CD4-positive, alpha-beta T cell treated with Interleukin-15 for 4 hours (primary cell): ENCODE measurements at regions not wholly inside any gene's neighbourhood (a gene's known extent, or its start where the extent isn't known, plus 50 kb on each side); places are given as distances from the start of the nearest gene placed in this dataset.
"Not testable (repeated sequence)": the region's sequence is repeated elsewhere in the genome, so short reads cannot be mapped to it uniquely, and the experiment has no call there.

ENCODE experiments used
- DNase-seq: peaks from one replicate; pipeline ENCODE4 v3.0.0-alpha.2; 2020; ENCODE audit warnings: low spot score

GRCh38 chr6:9810727-9811126 is 604.1 kb downstream of the TFAP2A start:
- not testable (repeated sequence) for DNase-seq

DNA sequence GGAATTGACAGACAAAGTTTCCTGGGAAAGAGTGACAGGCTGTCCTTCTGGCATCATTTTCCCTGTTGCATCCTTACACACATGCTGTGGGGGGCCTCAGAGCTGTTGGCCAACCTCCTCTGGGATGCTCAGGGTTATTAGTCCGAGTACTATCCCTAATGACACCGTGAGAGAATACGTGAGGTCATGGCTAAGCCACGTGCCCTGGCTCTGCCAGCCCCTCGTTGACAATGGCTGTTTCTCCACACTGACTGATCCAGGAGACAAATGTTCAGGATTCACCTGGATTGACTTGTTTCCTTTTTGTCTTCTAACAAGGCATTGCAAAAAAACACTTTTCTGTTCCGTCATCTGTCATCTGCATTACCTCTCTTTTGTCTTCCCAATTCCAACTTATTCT is 604.6 kb downstream of the TFAP2A start:
- no peak for DNase-seq

- DNase-seq, result no peak
These were observed 608.7 kb downstream of the TFAP2A start for GRCh38 chr6:9806195-9806594.

DNA sequence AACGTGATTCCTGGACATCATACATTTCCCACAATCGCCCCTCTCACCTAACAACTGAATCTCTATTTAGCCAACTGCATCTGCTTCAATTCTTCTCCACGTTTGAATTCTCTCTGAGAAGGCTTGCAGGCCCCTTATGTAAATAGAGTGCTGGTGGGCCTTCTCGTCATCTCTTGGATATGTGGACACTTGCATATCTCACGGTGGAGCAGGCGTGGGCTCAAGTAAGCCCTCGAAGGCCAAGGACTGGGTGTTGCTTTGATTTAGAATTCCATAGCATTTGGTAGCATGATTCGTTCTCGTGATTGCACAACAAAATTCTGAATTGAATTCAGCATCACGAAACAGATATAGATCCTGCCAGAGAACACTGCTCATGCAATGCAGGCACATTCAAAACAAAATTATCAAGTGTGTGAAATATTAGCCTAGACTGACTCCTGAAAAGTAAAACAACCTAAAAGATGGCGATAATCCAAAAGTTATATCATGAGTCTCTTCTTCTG is 613.6 kb downstream of the TFAP2A start:
- DNase-seq, result no peak

DNA sequence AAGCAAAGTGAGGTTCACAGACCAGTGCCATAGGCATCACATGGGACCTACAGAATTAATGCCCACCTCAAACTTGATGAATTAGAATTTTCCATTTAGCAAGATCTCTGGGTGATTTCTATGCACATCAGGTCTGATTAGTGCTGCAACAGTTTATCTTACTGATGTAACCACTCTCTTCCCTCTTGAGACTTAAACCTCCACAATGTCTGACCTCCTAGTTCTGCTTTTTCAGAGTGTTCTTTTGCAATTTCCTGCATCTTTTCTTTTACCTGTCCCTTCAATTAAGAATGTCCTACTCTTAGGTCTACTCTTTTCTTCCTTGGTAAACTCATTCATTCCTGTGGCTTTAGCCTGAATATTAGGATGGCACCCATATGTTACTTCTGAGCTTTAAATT is 615.3 kb downstream of the TFAP2A start:
- DNase-seq, result no peak

GRCh38 chr6:9796827-9797226 is 618.0 kb downstream of the TFAP2A start:
- no peak for DNase-seq

GRCh38 chr6:9795880-9796279 is 619.0 kb downstream of the TFAP2A start:
- no peak for DNase-seq

DNA sequence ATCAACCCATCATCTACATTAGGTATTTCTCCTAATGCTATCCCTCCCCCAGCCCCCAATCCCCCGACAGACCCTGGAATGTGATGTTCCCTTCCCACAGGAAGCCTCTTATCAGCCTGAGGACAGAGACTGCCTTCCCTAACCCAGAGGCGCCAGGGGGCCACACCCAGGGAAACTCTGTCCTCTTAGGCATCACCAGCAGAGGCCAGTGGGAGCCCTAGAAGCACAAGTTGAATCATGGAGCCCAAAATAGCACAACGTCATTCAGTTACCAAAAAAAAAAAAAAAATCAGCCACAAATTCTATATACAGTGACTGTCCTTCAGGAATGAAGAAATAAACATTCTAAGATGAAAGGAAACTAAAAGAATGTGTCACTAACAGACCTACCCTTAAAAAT is 625.7 kb downstream of the TFAP2A start:
- DNase-seq, result no peak

DNA sequence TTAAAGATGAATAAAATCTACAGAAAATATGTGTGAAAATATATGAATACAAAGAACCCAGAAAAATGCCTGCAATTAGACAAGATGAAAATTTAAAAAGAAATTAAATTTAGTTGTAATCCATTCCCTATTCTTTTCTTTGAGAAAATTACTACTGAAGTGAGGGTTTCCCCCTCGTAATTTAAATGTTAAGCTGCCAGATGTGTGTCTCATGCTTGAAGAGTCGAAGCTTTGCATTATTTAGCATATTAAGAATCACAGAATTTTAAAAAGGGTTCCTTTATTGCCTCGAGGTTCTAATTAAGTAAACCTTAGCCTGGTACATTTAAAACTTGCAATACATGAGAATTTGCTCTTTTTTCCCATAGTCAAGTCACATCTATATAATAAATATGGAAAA is 630.1 kb downstream of the TFAP2A start:
- DNase-seq, result no peak

DNA sequence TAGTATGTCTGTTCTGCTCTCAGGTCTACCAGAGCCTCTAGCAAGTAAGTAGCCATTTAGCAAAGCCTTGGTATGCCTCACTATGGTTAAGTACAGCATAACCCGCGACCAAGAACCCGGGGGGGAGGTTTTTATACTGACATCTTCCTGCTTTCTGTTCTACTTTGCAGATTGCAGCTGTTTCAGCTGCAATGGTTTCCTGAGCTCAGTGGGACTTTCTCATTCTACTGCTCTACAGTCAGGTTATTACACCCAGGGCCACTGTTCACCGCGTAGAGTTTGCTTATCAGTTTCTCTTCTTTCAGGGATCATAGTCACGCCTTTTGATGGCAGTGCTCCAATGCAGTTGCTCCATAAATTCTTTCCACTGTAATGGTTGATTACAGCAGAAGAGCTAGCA is 631.3 kb downstream of the TFAP2A start:
- no peak for DNase-seq

GRCh38 chr6:9766240-9766915 is 648.5 kb downstream of the TFAP2A start:
- no peak for DNase-seq

DNA sequence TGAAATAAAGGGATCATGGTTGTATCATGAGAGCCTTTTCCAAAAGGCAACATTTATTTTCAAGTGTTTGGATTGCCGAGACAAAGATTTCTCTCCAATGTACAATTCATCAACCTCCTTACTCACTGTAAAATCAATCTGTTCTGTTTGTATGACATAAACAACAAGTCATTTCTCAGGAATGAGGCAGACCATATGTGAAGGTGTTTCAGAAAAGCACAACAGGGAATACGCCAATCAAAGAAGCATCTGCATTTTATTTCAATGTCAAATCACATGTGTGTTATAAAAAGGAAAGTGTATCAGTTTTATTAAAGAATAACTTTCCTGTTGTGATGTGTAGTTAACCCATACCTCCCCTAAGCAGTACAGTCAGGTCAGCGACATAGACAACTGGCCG is 653.7 kb downstream of the TFAP2A start:
- DNase-seq, result no peak

- DNase-seq, result no peak
These were observed 660.4 kb downstream of the TFAP2A start for GRCh38 chr6:9754515-9754914.

- DNase-seq, result no peak
These were observed 668.9 kb downstream of the TFAP2A start for GRCh38 chr6:9745966-9746365.

DNA sequence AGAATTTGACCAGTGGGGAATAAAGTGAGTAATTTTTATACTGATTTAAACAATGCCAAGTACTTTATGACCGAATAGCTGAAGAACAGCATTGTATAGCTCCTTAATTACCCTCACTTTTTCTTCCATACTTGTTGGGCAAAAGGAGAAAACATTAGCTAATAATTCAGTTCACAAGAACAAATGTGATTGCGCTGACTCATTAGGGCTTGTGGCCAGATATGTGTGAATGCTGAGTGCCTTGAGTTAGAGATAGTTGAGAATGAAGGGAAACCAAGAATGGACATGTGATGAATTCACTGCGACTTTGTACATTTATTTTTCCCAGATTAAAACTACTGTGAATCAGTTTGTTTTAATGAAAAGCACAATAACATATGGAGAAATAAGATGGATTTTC is 669.4 kb downstream of the TFAP2A start:
- no peak for DNase-seq

- DNase-seq, result no peak
These were observed 670.8 kb downstream of the TFAP2A start for GRCh38 chr6:9744119-9744518.

- no peak for DNase-seq
These were observed 682.8 kb downstream of the TFAP2A start for GRCh38 chr6:9732056-9732455.

DNA sequence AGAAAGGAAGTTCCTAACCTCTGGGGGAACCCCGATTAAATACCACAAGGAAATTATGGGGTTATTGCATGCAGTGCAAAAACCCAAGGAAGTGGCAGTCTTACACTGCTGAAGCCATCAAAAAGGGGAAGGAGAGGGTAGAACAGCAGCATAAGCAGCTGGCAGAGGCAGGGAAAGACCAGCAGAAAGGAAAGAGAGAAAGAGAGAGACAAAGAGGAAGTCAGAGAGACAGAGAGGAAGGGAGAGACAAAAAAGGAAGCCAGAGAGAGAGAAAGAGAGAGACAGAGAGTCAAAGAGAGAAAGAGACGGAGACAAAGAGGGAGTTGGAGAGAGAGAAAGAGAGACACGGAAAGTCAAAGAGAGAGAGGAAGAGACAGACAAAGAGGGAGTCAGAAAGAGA is 689.1 kb downstream of the TFAP2A start:
- DNase-seq, result not testable (repeated sequence)

DNA sequence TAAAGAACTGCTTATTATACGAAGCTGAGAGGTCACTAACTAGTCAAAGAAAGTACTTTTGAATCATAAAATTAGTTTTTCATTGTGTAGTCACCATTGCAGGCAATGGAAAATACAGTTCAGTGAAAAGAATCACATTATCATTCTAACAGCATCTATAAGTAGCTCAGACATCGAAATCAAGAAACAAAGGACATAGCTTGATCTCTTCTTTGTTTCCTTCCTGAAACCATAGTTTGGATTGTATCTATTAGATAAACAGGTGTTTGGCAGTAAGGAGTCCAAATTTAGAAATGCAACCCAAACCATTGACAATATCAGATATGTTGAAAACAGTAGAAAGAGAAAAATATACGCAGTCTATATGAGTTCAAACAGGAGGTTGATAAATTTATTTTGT is 697.3 kb downstream of the TFAP2A start:
- no peak for DNase-seq

- no peak for DNase-seq
These were observed 703.5 kb downstream of the TFAP2A start for GRCh38 chr6:9711365-9711764.

- DNase-seq, result no peak
These were observed 704.3 kb downstream of the TFAP2A start for GRCh38 chr6:9710574-9710973.

DNA sequence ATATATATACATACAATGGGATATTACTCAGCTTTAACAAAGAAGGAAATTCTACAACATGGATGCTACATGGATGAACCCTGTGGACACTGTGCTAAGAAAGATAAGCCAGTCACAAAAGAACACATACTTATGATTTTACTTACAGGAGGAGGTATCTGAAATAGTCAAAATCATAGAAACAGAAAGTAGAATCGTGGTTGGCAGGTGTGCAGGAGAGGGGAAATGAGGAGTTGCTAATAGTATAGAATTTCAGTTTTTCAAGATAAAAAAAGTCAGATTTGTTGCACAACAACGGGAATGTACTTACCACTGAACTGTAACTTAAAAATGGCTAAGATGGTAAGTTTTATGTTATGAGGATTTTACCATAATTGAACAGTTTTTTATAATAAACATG is 706.3 kb downstream of the TFAP2A start:
- no peak for DNase-seq

DNA sequence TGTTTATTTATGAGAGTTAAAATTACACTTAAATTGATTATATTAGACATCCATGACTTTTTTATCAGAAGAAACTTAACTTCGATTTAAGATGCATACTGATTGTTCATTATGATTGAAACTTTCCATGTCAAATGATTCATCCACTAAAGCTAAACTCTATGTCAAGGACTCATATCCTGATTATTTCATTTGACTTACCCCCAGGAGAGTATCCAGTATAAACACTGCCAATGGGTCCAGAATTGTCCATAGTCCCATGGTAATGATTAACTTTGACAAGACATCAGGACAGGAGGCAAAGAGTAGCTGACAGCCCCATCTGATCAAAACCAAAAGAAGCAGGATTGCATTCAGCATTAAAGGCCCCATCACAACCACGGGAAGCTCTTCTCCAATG is 709.9 kb downstream of the TFAP2A start:
- DNase-seq, result no peak

GRCh38 chr6:9702914-9703313 is 712.0 kb downstream of the TFAP2A start:
- DNase-seq, result no peak
